Body of pancreas (tissue), 4 donors: ENCODE measurements at regions not wholly inside any gene's neighbourhood (a gene's known extent, or its start where the extent isn't known, plus 50 kb on each side); places are given as distances from the start of the nearest gene placed in this dataset.

ENCODE experiments used
- ATAC-seq: fragments of 150-250 bp; one replicate; pipeline ENCODE4 v1.9.1; 2016
- DNase-seq, 4 donors: peaks; one replicate each; pipeline ENCODE4 v3.0.0-alpha.2; 2019
- H3K27ac ChIP-seq, 4 donors: fragments of 200-600 bp; sonication (generic); 1 replicate in 3 of 4; 2 replicates in 1 of 4; pipeline versions ENCODE4 v1.5.1 to v1.6.1; 2016 to 2019; ENCODE audit warnings: mild to moderate bottlenecking in 1 of 4, mixed read lengths in 1 of 4, moderate library complexity in 1 of 4
- H3K27me3 ChIP-seq, 2 donors: fragments of 200-600 bp; sonication (generic); one replicate each; pipeline ENCODE4 v1.6.0; 2016; ENCODE audit warnings: mild to moderate bottlenecking in 1 of 2
- H3K36me3 ChIP-seq, 2 donors: fragments of 200-600 bp; sonication (generic); replicated peaks in 1 of 2; 2 replicates each; pipeline ENCODE4 v1.5.1; 2016; ENCODE audit warnings: low read depth in 2 of 2; ENCODE audit not compliant: insufficient read depth in 1 of 2
- H3K4me1 ChIP-seq: fragments of 200-600 bp; sonication (generic); one replicate; pipeline ENCODE4 v1.6.0; 2016
- H3K4me3 ChIP-seq, 2 donors: fragments of 200-600 bp; sonication (generic); 1 replicate in 1 of 2; 2 replicates in 1 of 2; pipeline ENCODE4 v1.5.1; 2016 to 2019
- H3K9me3 ChIP-seq, 3 donors: fragments of 200-600 bp; sonication (generic); 1 replicate in 2 of 3; 2 replicates in 1 of 3; pipeline ENCODE4 v1.5.1; 2016
- POLR2A ChIP-seq, 3 donors: fragments of 450-650 bp; IDR thresholded peaks; one replicate each; pipeline ENCODE4 v1.6.1; 2016; ENCODE audit warnings: antibody characterized with exemption in 3 of 3, mild to moderate bottlenecking in 2 of 3
- WGBS, 2 donors: methylation state at CpG; one replicate each; pipeline ENCODE4 v1.1.5; 2017; 5-methylcytosine and 5-hydroxymethylcytosine counted together
- intact Hi-C: fragments of 100-400 bp; cut with DNase I; formaldehyde crosslinking; loops from one replicate; pipeline ENCODE4 v1.15.1; 2023
- TF ChIP-seq, protein P1 (sequence below), 7 experiments: fragments of 450-650 bp in 4 of 7; fragments of 200-600 bp in 3 of 7; sonication (generic) in 3 of 7; IDR thresholded peaks; one replicate each; pipeline ENCODE4 v1.5.1; 2016 to 2019; ENCODE audit warnings: antibody characterized with exemption in 7 of 7

- peak overlapping the region in 1 of 4 donors; percentile 58 for H3K27ac ChIP-seq
- WGBS, 2 donors = 69 to 79% methylated on average over 4 of the region's 4 CpGs
- no peak for TF ChIP-seq POLR2A (IDR thresholded peaks at IDR 0.05)
- TF ChIP-seq, protein P1, sequence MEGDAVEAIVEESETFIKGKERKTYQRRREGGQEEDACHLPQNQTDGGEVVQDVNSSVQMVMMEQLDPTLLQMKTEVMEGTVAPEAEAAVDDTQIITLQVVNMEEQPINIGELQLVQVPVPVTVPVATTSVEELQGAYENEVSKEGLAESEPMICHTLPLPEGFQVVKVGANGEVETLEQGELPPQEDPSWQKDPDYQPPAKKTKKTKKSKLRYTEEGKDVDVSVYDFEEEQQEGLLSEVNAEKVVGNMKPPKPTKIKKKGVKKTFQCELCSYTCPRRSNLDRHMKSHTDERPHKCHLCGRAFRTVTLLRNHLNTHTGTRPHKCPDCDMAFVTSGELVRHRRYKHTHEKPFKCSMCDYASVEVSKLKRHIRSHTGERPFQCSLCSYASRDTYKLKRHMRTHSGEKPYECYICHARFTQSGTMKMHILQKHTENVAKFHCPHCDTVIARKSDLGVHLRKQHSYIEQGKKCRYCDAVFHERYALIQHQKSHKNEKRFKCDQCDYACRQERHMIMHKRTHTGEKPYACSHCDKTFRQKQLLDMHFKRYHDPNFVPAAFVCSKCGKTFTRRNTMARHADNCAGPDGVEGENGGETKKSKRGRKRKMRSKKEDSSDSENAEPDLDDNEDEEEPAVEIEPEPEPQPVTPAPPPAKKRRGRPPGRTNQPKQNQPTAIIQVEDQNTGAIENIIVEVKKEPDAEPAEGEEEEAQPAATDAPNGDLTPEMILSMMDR (IDR thresholded peaks at IDR 0.05) = no peak
Measured at GRCh38 chr12:92571169-92571568, 131.6 kb upstream of the PLEKHG7 start.

GRCh38 chr12:92570056-92570753 is 132.6 kb upstream of the PLEKHG7 start:
- H3K4me3 ChIP-seq = no peak overlapping the region
- peak overlapping the region in 2 of 4 donors; percentile 8 to 58 for H3K27ac ChIP-seq
- WGBS, 2 donors = 1 to 2% methylated on average over 4 of the region's 4 CpGs
- no peak for TF ChIP-seq POLR2A (IDR thresholded peaks at IDR 0.05)
- TF ChIP-seq, protein P1 (IDR thresholded peaks at IDR 0.05) = peak; percentile 34 to 95 (median 91)
- H3K4me1 ChIP-seq = peaks cover 26% of the 10 kb centered on the region
- ATAC-seq (peak; percentile 82), DNase-seq (peak; percentile 74 to 86 (median 76))
- H3K27me3 ChIP-seq = no peaks in the 10 kb centered on the region
- intact Hi-C loops = no loop called here
- H3K9me3 ChIP-seq = no peaks in the 10 kb centered on the region
- H3K36me3 ChIP-seq = no peaks in the 10 kb centered on the region

More at GRCh38 chr12:92571169-92571568, 131.6 kb upstream of the PLEKHG7 start:
- H3K4me1 ChIP-seq = peaks cover 26% of the 10 kb centered on the region
- DNase-seq = no peak
- no peaks in the 10 kb centered on the region for H3K9me3 ChIP-seq
- no peaks in the 10 kb centered on the region for H3K27me3 ChIP-seq
- intact Hi-C loops = no loop called here
- H3K4me3 ChIP-seq = no peak overlapping the region
- no peak for ATAC-seq
- no peaks in the 10 kb centered on the region for H3K36me3 ChIP-seq

- Histone ChIP-seq H3K4me3 (no peak overlapping the region), H3K27me3 (no peaks in the 10 kb centered on the region), H3K36me3 (no peaks in the 10 kb centered on the region), H3K27ac (peak overlapping the region in 2 of 4 donors; percentile 58 to 64), H3K4me1 (peaks cover 17% of the 10 kb centered on the region), H3K9me3 (no peaks in the 10 kb centered on the region)
- ATAC-seq (no peak), DNase-seq (no peak)
- TF ChIP-seq POLR2A (IDR thresholded peaks at IDR 0.05) = no peak
- TF ChIP-seq, protein P1 (IDR thresholded peaks at IDR 0.05) = no peak
- 16 to 25% methylated on average over 2 of the region's 2 CpGs for WGBS, 2 donors
- intact Hi-C loops = no loop called here
Measured at GRCh38 chr12:92568691-92569090, 134.1 kb upstream of the PLEKHG7 start.

DNA sequence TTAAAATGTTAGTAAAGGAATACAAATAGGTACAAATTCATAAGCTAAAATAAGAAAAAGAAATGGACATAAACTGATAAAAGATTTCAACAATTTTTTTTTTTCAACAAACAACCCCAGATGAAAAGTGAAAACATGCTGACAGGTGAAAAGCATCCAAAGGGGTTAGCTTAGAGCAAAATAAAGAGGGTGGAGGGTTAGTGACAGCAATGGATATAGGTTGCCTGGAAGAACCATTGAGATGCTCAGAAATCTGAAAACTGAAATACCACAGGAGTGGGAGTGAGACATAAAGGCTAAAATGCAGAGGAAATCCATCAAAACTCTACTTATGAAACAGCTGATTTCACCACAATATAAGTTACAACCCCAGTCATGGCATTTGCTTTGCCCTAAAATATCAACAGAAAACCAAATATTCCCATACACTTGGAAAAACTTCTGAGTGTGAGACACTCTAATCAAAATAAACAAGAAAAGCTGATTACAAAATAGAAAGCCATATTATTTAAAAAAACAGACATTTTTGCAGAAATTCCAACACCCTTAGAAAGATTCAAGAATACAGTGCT is 136.3 kb upstream of the PLEKHG7 start:
- Histone ChIP-seq H3K36me3 (no peaks in the 10 kb centered on the region), H3K27ac (no peak overlapping the region), H3K4me1 (peaks cover 27% of the 10 kb centered on the region), H3K4me3 (no peak overlapping the region), H3K27me3 (no peaks in the 10 kb centered on the region), H3K9me3 (no peaks in the 10 kb centered on the region)
- TF ChIP-seq, protein P1 (IDR thresholded peaks at IDR 0.05) = no peak
- TF ChIP-seq POLR2A (IDR thresholded peaks at IDR 0.05) = no peak
- no peak for ATAC-seq
- intact Hi-C loops = no loop called here
- DNase-seq = no peak

DNA sequence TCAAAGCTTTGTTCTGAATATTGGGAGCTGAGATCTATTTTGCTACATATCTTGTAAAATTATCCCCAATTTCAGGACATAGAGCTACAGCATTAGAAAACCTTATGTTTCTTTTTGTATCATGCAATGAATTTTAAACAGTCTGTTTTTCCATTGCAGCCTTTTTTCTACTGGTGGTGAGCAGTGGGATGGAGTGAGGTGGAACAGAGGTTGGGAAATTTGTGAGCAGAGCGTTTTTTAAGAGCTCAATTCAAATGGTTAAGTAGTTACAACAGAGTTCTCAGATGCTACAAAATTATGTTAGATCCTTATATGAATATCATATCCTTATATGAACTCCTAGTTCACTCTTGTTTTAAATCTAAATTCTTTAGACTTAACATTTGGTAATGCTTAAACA is 139.0 kb upstream of the PLEKHG7 start:
- DNase-seq (no peak), ATAC-seq (no peak)
- H3K27me3 ChIP-seq = no peaks in the 10 kb centered on the region
- intact Hi-C loops = no loop called here
- no peaks in the 10 kb centered on the region for H3K36me3 ChIP-seq
- no peak overlapping the region for H3K27ac ChIP-seq
- TF ChIP-seq, protein P1 (IDR thresholded peaks at IDR 0.05) = no peak
- no peak for TF ChIP-seq POLR2A (IDR thresholded peaks at IDR 0.05)
- peaks cover 37% of the 10 kb centered on the region for H3K4me1 ChIP-seq
- H3K9me3 ChIP-seq = no peaks in the 10 kb centered on the region
- no peak overlapping the region for H3K4me3 ChIP-seq
- WGBS, 2 donors = 35 to 36% methylated on average over 1 of the region's 1 CpG
